GM18870 (cell line): ENCODE measurements at regions not wholly inside any gene's neighbourhood (a gene's known extent, or its start where the extent isn't known, plus 50 kb on each side); places are given as distances from the start of the nearest gene placed in this dataset.

Experiments
- ATAC-seq: cut with Tn5 transposase; IDR thresholded peaks from one replicate; pipeline ENCODE4 v1.9.1; 2021; ENCODE audit warnings: moderate library complexity; ENCODE audit not compliant: unreplicated experiment

GRCh38 chr7:41475801-41476459 is 227.0 kb downstream of the INHBA start:
- ATAC-seq: no peak

- ATAC-seq: no peak
These were observed 230.3 kb downstream of the INHBA start for GRCh38 chr7:41472427-41473125.

GRCh38 chr7:41470081-41470480 is 232.8 kb downstream of the INHBA start:
- ATAC-seq: no peak

- ATAC-seq: no peak
These were observed 235.3 kb downstream of the INHBA start for GRCh38 chr7:41467596-41467995.

GRCh38 chr7:41466760-41467384 is 236.0 kb downstream of the INHBA start:
- no peak for ATAC-seq

- ATAC-seq: no peak
These were observed 237.3 kb downstream of the INHBA start for GRCh38 chr7:41465571-41465970.

GRCh38 chr7:41463770-41464470 is 239.0 kb downstream of the INHBA start:
- ATAC-seq: no peak

GRCh38 chr7:41459623-41460261 is 243.1 kb downstream of the INHBA start:
- no peak for ATAC-seq

GRCh38 chr7:41459183-41459582 is 243.7 kb downstream of the INHBA start:
- ATAC-seq: no peak

- ATAC-seq: no peak
These were observed 245.0 kb downstream of the INHBA start for GRCh38 chr7:41457832-41458437.

GRCh38 chr7:41451826-41452225 is 251.1 kb downstream of the INHBA start:
- ATAC-seq: no peak

- no peak for ATAC-seq
These were observed 253.2 kb downstream of the INHBA start for GRCh38 chr7:41449694-41450093.

- no peak for ATAC-seq
These were observed 253.6 kb downstream of the INHBA start for GRCh38 chr7:41449286-41449685.

- ATAC-seq: no peak
These were observed 254.8 kb downstream of the INHBA start for GRCh38 chr7:41448104-41448503.

- no peak for ATAC-seq
These were observed 255.3 kb downstream of the INHBA start for GRCh38 chr7:41447450-41448042.

- ATAC-seq: no peak
These were observed 256.1 kb downstream of the INHBA start for GRCh38 chr7:41446606-41447449.

GRCh38 chr7:41445946-41446345 is 256.9 kb downstream of the INHBA start:
- no peak for ATAC-seq

GRCh38 chr7:41445432-41445831 is 257.5 kb downstream of the INHBA start:
- ATAC-seq: no peak

GRCh38 chr7:41439515-41439879 is 263.4 kb downstream of the INHBA start:
- no peak for ATAC-seq
